Activated CD4-positive, alpha-beta T cell treated with anti-CD3 and anti-CD28 coated beads for 48 hours (primary cell): ENCODE measurements at regions not wholly inside any gene's neighbourhood (a gene's known extent, or its start where the extent isn't known, plus 50 kb on each side); places are given as distances from the start of the nearest gene placed in this dataset.
"Not testable (repeated sequence)": the region's sequence is repeated elsewhere in the genome, so short reads cannot be mapped to it uniquely, and the experiment has no call there.

ENCODE experiments used
- DNase-seq: peaks from one replicate; pipeline ENCODE4 v3.0.0-alpha.2; 2020

DNA sequence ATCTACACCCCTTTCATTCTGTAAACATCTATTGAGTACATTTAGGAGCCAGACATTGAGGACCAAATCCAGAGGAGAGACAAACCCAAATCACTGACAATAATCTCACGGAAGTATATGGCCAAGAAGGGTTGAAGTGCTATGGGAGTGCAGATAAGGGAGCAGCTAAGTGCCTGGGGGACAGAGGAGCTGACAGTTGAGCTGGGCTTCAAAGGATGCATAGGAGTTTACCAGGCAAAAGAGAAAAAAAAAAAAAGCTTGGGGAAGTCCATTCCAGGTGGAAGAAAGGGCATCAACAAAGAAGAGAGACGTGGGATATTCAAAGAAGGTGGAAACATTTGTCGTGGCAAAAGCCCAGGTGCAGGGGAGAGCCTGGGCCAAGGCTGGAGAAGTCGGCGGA, 60.5 kb upstream of the NANOS1 start:
- no peak for DNase-seq

DNA sequence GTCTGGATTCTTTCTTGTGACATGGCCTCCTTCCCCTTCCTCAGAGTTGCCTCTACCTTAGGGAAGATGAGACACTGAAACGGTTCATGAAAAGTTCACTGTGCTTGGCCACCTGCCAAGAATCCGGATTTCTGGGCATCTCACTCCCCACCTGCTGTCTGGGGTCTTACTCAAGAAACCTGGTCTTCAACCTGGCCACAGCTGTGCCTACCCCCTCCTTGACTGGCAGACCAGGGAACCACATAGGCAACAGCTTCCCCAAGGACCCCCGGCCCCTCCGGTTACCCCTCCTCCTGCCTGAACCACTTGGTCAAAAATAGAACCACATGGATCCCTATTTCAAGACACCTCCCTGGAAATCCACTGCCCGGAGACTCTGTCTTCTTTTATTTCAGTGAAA, 58.7 kb upstream of the NANOS1 start:
- no peak for DNase-seq

DNA sequence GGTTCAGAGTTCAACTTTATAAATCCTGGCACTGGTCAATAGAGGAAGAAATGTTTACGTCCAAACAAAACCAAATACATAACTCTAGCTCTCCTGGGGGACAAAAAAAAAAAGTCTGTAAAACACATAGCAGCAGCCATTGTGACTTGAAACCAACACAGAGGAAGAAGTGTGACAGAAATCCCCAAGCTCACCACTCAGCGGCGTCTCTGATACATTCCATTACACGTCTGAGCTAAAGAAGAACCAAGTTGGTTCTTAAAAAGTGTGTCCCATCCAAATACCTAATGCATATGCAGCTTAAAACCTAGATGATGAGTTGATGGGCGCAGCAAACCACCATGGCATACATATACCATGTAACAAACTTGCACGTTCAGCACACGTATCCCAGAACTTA, 58.3 kb upstream of the NANOS1 start:
- DNase-seq = no peak

DNA sequence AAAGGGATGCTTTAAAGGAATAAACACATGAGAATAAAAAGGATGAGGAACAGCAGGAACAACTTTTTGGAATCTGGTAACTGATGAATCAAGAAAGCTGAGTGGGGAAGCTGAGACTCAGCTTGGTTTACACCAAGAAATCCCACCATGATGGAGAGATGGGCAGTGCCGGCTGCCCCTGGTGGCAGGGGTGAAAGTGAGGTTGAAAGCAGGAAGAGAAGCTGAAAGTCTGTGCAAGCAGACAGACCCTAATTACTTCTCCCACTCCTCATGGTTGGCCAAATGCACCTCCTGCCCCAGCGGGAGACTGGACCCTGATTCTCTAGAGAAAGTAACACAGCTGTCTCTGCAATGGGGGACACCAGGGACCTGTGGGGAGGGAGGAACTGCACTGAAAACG, 57.6 kb upstream of the NANOS1 start:
- no peak for DNase-seq

DNA sequence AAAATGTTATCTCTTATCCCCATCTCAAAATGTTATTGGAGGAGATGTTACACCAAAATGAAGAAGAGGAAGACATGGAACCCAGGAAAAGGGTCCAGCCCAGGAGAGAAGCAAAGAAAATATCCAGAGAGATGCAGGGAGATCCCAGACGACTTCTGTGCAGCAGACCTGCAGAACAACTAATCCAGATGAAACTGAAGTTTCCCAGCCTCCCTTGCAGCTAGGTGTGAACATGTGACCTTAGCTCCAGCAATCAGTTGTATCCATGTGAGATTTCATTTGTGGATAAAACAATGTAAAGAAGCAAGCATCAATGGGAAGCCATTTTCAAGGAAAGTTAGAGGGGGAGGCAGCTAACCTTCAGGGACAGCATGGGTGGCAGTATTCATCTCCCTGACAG, 55.8 kb upstream of the NANOS1 start:
- DNase-seq = no peak

DNA sequence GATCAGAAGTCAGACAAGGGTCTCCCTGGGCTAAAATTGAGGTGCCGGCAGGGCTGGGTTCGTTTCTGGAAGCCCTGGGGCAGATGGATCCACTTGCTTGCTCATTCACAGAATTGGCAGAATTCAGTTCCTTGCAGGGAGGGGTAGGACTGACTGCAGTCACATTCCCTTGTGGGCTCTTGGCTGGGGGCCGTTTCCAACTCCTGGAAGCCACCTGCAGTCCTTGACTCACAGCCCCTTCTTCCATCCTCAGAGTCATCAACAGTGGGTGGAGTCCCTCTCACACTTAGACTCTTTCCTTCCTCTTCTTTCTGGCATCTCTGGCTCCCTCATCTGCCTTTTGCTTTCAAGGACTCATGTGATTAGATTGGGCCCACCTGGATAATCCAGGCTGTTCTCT, 54.6 kb upstream of the NANOS1 start:
- no peak for DNase-seq

DNA sequence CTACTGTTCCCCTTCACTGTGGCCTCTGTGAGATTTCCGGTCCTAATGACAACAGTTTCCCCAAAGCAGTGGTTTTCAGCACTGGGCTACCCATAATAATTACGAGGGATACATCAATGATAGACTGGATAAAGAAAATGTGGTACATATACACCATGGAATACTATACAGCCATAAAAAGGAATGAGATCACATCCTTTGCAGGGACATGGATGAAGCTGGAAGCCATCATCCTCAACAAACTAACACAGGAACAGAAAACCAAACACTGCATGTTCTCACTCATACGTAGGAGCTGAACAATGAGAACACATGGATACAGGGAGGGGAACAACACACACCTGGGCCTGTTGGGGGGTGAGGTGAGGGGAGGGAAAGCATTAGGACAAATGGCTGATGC, 53.3 kb upstream of the NANOS1 start:
- DNase-seq = not testable (repeated sequence)

DNA sequence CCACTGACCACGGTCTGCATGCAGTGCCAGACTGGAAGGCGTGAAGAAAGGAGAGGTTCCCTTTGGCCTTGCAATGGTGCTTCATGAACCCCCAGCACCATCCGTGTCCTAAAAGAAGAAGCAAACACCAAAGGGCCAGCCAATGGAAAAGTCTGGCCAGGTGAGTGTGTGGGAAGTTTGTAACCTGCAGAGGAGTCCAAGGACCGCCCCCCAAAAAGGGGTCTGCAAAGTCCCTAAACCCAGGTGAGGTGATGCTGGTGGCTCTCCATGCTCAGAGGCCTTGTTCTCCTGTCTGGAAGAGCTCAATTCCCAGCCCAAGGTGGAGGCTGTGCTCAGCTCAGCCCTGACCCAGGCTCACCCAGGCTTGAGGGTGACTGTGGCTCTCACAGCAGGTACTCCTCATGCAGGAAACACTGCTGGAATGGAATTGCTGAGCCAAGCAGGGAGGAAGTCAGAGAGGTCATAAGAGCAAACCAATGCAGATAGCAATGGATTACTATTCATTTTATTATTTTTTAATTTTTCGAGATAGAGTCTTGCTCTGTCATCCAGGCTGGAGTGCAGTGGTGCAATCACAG, 52.4 kb upstream of the NANOS1 start:
- DNase-seq = no peak

DNA sequence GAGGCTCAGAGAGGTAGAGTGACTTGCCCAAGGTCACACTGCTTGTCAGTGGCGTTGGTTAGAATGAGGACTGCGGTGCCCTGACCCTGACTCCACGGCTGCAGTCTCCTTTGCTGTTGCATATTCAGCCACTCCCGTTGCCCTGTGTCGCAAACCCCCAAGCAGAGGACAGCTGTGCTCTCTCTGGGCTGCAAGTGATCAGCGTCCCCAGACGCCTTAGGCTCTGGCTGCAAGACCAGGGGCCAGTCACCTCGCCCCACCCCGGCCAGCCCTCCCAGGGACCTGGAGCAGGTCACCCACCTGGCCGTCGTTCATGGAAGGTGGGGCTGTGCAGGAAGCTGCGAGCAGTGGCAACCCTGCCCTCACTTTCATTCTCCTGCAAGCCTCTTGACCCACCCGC, 51.7 kb upstream of the NANOS1 start:
- DNase-seq = no peak

DNA sequence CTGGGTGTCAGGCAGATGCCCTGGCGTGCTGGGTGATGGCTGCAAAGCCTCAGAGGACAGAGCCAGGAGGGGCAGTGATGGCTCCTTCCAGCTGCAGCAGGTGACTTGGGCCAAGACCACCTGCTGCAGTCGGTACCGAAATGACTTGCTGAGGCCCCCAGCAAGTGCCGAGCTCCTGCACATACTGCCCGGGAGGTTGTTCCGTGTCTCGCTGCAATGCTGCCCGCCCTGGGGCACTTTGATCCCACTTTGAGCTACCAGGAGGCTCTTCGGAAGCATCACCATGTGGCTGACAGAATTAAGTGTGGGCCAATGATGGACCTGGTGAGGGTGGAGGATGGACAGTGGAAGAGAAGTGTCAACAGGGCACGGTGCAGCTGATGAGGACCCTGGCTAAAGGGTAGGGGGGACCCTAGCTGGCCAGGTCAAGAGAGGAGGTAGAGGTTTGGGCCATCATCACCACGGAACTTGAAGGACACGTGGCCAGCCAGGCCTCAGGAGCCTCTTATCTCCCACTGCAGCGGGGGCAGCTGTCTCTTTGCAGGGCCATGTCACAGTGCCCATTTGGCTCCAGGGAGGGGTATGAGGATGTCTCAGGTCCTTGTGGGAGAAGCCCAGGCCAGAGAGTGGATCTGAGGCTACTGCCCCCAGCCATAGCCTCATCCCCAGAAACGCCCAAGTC, 51.1 kb upstream of the NANOS1 start:
- DNase-seq = no peak

DNA sequence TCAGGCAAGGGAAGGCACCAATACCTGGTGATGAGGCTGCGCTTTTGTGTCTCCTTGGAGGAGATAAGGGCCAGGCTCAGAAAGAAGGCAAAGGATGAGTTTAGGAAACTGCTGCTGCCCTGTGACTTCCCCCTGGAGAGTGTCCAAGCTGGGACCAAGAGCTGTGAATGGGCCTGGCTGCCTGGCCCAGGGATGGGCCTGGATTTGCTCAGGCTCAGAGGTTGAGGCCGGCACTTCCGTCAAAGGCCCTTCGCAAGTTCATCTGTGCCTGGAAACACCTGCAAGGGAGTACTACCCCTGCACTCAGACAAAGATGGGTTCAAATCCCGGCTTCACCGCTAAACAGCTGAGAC, 50.5 kb upstream of the NANOS1 start:
- no peak for DNase-seq

DNA sequence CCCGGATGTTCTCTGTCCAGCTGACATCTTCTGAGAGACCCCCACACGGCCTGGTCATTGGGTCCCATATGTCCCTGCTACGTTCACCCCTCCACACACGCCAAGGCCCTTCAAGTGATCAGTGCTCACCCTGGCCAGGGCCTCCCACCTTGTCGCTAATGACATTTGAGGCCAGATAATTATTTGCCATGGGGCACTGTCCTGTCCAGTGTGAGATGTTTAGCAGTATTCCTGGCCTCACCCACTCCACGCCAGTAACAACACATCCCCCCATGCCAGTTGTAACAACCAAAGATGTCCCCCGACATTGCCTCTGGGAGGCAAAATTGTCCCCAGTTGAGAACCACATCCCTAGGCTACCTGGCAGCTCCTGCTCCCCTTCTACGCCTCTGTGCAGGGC, 49.9 kb upstream of the NANOS1 start:
- DNase-seq = no peak
